Mesendoderm (in vitro differentiated cells): ENCODE measurements at regions not wholly inside any gene's neighbourhood (a gene's known extent, or its start where the extent isn't known, plus 50 kb on each side); places are given as distances from the start of the nearest gene placed in this dataset.

ENCODE experiments used
- DNase-seq: peaks from one replicate; pipeline ENCODE4 v3.0.0; 2013
- H2AK5ac ChIP-seq: 2 replicates; pipeline ENCODE4 v1.6.1; 2013; ENCODE audit warnings: low read length, inconsistent platforms
- H2BK120ac ChIP-seq: 2 replicates; pipeline ENCODE4 v1.6.1; 2013; ENCODE audit warnings: low read depth, mild to moderate bottlenecking, low read length, moderate library complexity, mixed read lengths
- H2BK15ac ChIP-seq: replicated peaks from 2 replicates; pipeline ENCODE4 v1.6.1; 2013; ENCODE audit warnings: low read depth, mild to moderate bottlenecking, moderate library complexity
- H2BK5ac ChIP-seq: 2 replicates; pipeline ENCODE4 v1.6.1; 2013; ENCODE audit warnings: low read length, inconsistent platforms
- H3K18ac ChIP-seq: 2 replicates; pipeline ENCODE4 v1.6.1; 2013; ENCODE audit warnings: mild to moderate bottlenecking, low read length, mixed read lengths
- H3K23ac ChIP-seq: one replicate; pipeline ENCODE4 v1.6.1; 2013; ENCODE audit warnings: low read length
- H3K27ac ChIP-seq: 2 replicates; pipeline ENCODE4 v1.5.1; 2013; ENCODE audit warnings: low read depth, mild to moderate bottlenecking, inconsistent platforms, low read length, moderate library complexity
- H3K27me3 ChIP-seq: 2 replicates; pipeline ENCODE4 v1.6.1; 2013; ENCODE audit warnings: low read length, control low read depth, mild to moderate bottlenecking, inconsistent platforms; ENCODE audit not compliant: insufficient read depth, poor library complexity
- H3K36me3 ChIP-seq: 2 replicates; pipeline ENCODE4 v1.6.1; 2013; ENCODE audit warnings: low read length, inconsistent platforms; ENCODE audit not compliant: control insufficient read depth, insufficient read depth
- H3K4ac ChIP-seq: one replicate; pipeline ENCODE4 v1.6.1; 2013; ENCODE audit warnings: low read depth, mild to moderate bottlenecking, low read length, moderate library complexity
- H3K4me1 ChIP-seq: 2 replicates; pipeline ENCODE4 v1.6.1; 2013; ENCODE audit warnings: low read depth, low read length, inconsistent platforms; ENCODE audit not compliant: control insufficient read depth
- H3K4me2 ChIP-seq: 2 replicates; pipeline ENCODE4 v1.6.1; 2013; ENCODE audit warnings: low read length
- H3K4me3 ChIP-seq: 2 replicates; pipeline ENCODE4 v1.5.1; 2013; ENCODE audit warnings: mild to moderate bottlenecking, low read length
- H3K56ac ChIP-seq: one replicate; pipeline ENCODE4 v1.6.1; 2013; ENCODE audit warnings: low read length
- H3K79me1 ChIP-seq: 2 replicates; pipeline ENCODE4 v1.6.1; 2013; ENCODE audit warnings: low read length, inconsistent platforms
- H3K79me2 ChIP-seq: 2 replicates; pipeline ENCODE4 v1.6.1; 2013; ENCODE audit warnings: mild to moderate bottlenecking, low read length; ENCODE audit not compliant: control insufficient read depth, insufficient read depth
- H3K9ac ChIP-seq: 2 replicates; pipeline ENCODE4 v1.6.1; 2013; ENCODE audit warnings: low read length, inconsistent platforms
- H4K5ac ChIP-seq: one replicate; pipeline ENCODE4 v1.6.1; 2013; ENCODE audit warnings: low read length
- H4K8ac ChIP-seq: one replicate; pipeline ENCODE4 v1.6.1; 2013; ENCODE audit warnings: low read depth, mild to moderate bottlenecking, control low read depth, low read length, moderate library complexity
- WGBS: extraction: QIAGEN DNeasy Blood & Tissue Kit; methylation state at CpG from one replicate; pipeline ENCODE4 v1.1.7; 2013; ENCODE audit warnings: low lambda C conversion rate, missing lambda C conversion rate; ENCODE audit not compliant: insufficient coverage; ENCODE audit errors: extremely low coverage; 5-methylcytosine and 5-hydroxymethylcytosine counted together

DNA sequence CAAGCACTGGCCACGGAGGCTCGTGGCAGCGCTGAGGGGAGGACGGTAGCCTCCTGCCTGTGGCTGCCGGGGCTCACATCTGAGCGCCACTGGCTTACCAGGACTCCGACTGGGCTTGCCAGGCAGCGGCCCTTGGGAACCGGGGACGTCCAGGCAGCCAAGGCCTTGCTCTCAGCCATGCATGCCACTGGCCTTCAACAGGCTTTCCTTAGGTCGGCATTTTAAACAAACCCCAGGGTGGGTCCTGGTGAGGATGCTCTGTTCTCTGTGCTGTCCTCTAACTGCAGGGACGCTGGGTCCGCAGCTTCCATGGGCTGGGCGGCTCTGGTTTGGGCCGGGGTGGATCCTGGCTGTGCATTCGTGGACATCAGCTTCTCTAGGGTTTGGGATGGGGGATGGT lies 59.1 kb upstream of the BHLHE23 start:
- H2BK120ac ChIP-seq, result no peak overlapping the region
- no peak overlapping the region for H2BK15ac ChIP-seq
- no CpG with 5 or more reads among the region's 16 CpGs for WGBS
- H3K4me3 ChIP-seq, result no peak overlapping the region
- H3K36me3 ChIP-seq, result no peaks in the 10 kb centered on the region
- no peak overlapping the region for H2BK5ac ChIP-seq
- no peak overlapping the region for H3K4me2 ChIP-seq
- H4K5ac ChIP-seq, result no peak overlapping the region
- H2AK5ac ChIP-seq, result no peak overlapping the region
- H3K18ac ChIP-seq, result no peak overlapping the region
- H3K27ac ChIP-seq, result no peak overlapping the region
- H3K79me2 ChIP-seq, result no peaks in the 10 kb centered on the region
- DNase-seq, result no peak
- H3K23ac ChIP-seq, result no peak overlapping the region
- no peaks in the 10 kb centered on the region for H3K4me1 ChIP-seq
- H3K27me3 ChIP-seq, result no peaks in the 10 kb centered on the region
- H3K9ac ChIP-seq, result no peak overlapping the region
- H3K79me1 ChIP-seq, result no peaks in the 10 kb centered on the region
- H4K8ac ChIP-seq, result no peak overlapping the region
- no peak overlapping the region for H3K56ac ChIP-seq
- no peak overlapping the region for H3K4ac ChIP-seq

DNA sequence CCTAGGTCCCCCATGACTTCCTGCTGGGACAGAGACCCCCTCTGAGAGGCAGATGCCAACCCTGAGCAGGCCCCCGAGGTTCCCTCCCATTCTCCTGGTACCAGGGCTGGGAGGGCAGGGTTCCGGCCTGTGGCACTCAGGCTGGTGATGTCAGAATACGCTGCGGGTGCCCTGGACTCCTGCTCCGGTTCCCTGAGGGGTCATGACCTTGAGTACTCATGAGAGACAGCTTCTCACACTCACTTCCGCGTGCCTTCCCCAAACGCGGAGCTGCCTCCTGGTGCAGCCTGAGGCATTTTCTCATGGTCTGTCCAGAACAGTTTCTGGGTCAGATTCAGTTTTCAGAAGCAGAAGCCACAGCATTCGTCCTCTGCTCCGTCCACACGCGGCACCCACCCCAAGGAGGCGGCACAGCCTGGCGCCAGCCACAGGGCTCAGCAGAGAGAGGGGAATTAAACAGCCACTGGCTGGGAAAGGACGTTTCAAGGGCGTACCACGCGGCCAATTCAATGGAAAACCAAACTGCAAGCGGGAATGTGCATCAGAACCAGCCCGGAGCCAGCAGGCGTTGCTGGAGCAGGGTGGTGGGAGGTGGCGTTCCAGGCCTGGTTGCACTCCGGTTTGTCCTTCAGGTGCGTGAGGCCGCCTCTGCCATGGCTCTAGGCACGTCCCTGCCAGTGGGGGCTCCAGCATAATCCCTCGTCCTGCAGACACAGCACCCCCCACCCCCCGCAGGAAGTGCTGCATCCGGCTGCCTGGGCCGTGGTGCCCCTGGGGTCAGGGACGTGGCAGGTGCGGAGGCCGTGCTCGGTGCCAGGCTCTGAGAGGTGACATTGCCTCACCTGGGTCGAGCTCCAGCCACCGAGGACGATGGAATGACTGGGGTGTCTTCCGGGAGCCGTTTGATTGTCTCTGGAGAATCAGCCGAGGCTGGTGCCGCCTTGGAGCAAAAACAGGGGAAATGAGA lies 58.3 kb upstream of the BHLHE23 start:
- DNase-seq, result no peak
- no peak overlapping the region for H3K56ac ChIP-seq
- no peaks in the 10 kb centered on the region for H3K79me2 ChIP-seq
- H3K36me3 ChIP-seq, result no peaks in the 10 kb centered on the region
- H3K27ac ChIP-seq, result no peak overlapping the region
- H2BK5ac ChIP-seq, result no peak overlapping the region
- H2BK15ac ChIP-seq, result no peak overlapping the region
- no peak overlapping the region for H3K4me3 ChIP-seq
- H4K8ac ChIP-seq, result no peak overlapping the region
- no peak overlapping the region for H3K23ac ChIP-seq
- H2BK120ac ChIP-seq, result no peak overlapping the region
- H3K9ac ChIP-seq, result no peak overlapping the region
- WGBS, result no CpG with 5 or more reads among the region's 42 CpGs
- H3K27me3 ChIP-seq, result no peaks in the 10 kb centered on the region
- no peak overlapping the region for H3K4me2 ChIP-seq
- H3K79me1 ChIP-seq, result no peaks in the 10 kb centered on the region
- no peak overlapping the region for H4K5ac ChIP-seq
- H3K4ac ChIP-seq, result no peak overlapping the region
- H3K4me1 ChIP-seq, result no peaks in the 10 kb centered on the region
- no peak overlapping the region for H2AK5ac ChIP-seq
- no peak overlapping the region for H3K18ac ChIP-seq

DNA sequence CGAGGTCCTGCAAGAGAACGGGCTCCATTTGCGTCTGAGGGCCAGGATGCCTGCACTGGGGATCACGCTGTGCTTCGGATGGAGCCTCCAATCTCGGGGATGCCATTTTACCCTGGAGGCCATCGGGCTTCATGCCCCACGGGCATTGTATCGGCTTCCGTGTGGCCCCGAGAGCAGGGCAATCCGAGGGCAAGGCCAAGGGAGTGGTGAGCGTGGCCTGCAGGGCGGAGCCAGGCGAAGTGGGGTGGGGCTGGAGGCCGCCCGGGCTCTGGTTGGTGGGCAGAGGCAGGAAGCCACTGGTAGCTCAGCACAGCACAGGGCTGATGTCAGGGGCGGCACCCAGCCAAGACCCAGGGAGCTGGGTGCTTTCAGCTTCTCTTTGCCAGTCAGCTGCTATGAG lies 57.5 kb upstream of the BHLHE23 start:
- H3K9ac ChIP-seq, result no peak overlapping the region
- H2BK5ac ChIP-seq, result no peak overlapping the region
- no peaks in the 10 kb centered on the region for H3K36me3 ChIP-seq
- no peak overlapping the region for H2BK15ac ChIP-seq
- no peak overlapping the region for H3K4ac ChIP-seq
- no peaks in the 10 kb centered on the region for H3K4me1 ChIP-seq
- H2BK120ac ChIP-seq, result no peak overlapping the region
- no peak overlapping the region for H3K56ac ChIP-seq
- H3K27ac ChIP-seq, result no peak overlapping the region
- no peaks in the 10 kb centered on the region for H3K79me1 ChIP-seq
- WGBS, result no CpG with 5 or more reads among the region's 18 CpGs
- H4K5ac ChIP-seq, result no peak overlapping the region
- no peak overlapping the region for H3K18ac ChIP-seq
- H3K4me3 ChIP-seq, result no peak overlapping the region
- no peak overlapping the region for H3K23ac ChIP-seq
- H2AK5ac ChIP-seq, result no peak overlapping the region
- no peak overlapping the region for H3K4me2 ChIP-seq
- H3K79me2 ChIP-seq, result no peaks in the 10 kb centered on the region
- no peak overlapping the region for H4K8ac ChIP-seq
- H3K27me3 ChIP-seq, result no peaks in the 10 kb centered on the region
- DNase-seq, result no peak

DNA sequence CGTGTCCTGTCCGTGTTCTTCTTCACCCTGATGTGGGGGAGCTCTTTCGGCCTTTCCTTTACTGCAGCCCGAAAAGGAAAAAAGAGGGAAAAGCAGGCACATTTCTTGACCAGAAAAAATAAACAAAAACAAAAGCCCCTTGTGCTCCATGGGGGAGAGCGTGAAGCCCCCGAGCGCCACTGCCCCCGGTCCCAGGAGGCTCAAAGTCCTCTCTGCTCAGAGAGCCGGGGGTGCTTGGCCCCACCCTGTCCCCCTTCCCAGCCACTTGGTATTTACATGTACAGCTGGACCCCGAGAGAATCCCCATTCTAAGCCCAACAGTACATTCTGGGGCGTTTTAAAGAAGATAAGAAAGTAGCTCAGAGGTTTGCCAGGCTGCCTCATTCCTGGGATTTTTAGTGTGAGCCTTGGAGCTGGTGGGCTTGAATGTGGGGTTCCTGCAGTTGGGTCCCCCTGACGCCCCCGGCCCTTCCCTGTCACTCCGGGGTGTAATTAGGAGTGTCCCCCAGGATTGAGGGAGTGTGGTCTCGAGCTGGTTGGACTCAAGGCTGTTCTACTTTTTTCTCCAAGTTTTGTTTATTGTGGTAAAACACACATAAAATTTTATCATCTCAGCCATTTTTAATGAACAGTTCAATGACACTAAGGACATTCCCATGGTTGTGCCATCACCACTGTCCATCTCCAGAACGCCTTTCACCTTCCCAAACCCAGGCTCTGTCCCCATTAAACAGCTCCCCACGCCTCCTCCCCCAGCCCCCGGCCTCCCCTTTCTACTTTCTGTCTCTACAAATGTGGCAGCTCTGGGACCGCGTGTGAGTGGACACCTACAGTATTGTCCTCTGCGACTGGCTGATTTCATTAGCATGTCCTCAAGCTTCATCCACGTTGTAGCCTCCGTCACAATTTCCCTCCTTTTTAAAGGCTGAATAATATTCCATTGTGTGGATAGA lies 55.7 kb upstream of the BHLHE23 start:
- WGBS, result no CpG with 5 or more reads among the region's 23 CpGs
- no peaks in the 10 kb centered on the region for H3K79me1 ChIP-seq
- no peak overlapping the region for H3K18ac ChIP-seq

DNA sequence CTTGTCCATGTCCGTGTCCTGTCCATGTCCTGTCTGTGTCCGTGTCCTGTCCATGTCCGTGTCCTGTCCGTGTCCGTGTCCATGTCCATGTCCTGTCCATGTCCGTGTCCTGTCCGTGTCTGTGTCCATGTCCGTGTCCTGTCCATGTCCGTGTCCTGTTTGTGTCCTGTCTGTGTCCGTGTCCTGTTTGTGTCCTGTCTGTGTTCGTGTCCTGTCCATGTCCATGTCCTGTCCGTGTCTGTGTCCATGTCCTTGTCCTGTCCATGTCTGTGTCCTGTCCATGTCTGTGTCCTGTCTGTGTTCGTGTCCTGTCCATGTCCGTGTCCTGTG lies 55.0 kb upstream of the BHLHE23 start:
- Histone ChIP-seq H3K4me2 (no peak overlapping the region), H3K56ac (no peak overlapping the region)

More for the DNA sequence above, 55.7 kb upstream of the BHLHE23 start:
- Histone ChIP-seq H3K4me3 (no peak overlapping the region), H3K4me2 (no peak overlapping the region), H2AK5ac (no peak overlapping the region), H3K27me3 (no peaks in the 10 kb centered on the region), H2BK15ac (no peak overlapping the region), H3K9ac (no peak overlapping the region), H4K5ac (no peak overlapping the region), H2BK5ac (no peak overlapping the region), H3K27ac (no peak overlapping the region), H4K8ac (no peak overlapping the region), H3K4me1 (no peaks in the 10 kb centered on the region), H3K79me2 (no peaks in the 10 kb centered on the region), H3K56ac (no peak overlapping the region), H3K4ac (no peak overlapping the region), H2BK120ac (no peak overlapping the region), H3K23ac (no peak overlapping the region), H3K36me3 (no peaks in the 10 kb centered on the region)
- DNase-seq, result no peak

More for the DNA sequence above, 55.0 kb upstream of the BHLHE23 start:
- Histone ChIP-seq H4K5ac (no peak overlapping the region), H4K8ac (no peak overlapping the region), H3K36me3 (no peaks in the 10 kb centered on the region), H2BK15ac (no peak overlapping the region), H2BK120ac (no peak overlapping the region), H3K27ac (no peak overlapping the region), H3K79me1 (no peaks in the 10 kb centered on the region), H3K18ac (no peak overlapping the region), H3K4me3 (no peak overlapping the region), H3K79me2 (no peaks in the 10 kb centered on the region), H3K4me1 (no peaks in the 10 kb centered on the region), H2AK5ac (no peak overlapping the region), H3K4ac (no peak overlapping the region), H3K23ac (no peak overlapping the region), H3K9ac (no peak overlapping the region), H2BK5ac (no peak overlapping the region), H3K27me3 (no peaks in the 10 kb centered on the region)
- DNase-seq, result no peak
- no CpG with 5 or more reads among the region's 14 CpGs for WGBS
